DOHH2 (cell line): ENCODE measurements at regions not wholly inside any gene's neighbourhood (a gene's known extent, or its start where the extent isn't known, plus 50 kb on each side); places are given as distances from the start of the nearest gene placed in this dataset.

Source experiments
- H3F3A ChIP-seq: fragments of 200-600 bp; sonication (generic), shearing (Covaris generic); 2 replicates; pipeline ENCODE4 v1.6.0; 2016; ENCODE audit warnings: antibody characterized with exemption, mild to moderate bottlenecking; ENCODE audit not compliant: control insufficient read depth, insufficient read depth
- H3K27ac ChIP-seq: fragments of 200-600 bp; sonication (generic); 2 replicates; pipeline ENCODE4 v1.5.1; 2014; ENCODE audit warnings: low read depth, mild to moderate bottlenecking, low read length, moderate library complexity
- H3K27me3 ChIP-seq: fragments of 200-600 bp; sonication (generic); 2 replicates; pipeline ENCODE4 v1.6.1; 2014; ENCODE audit warnings: mild to moderate bottlenecking, low read length, mixed read lengths; ENCODE audit not compliant: control insufficient read depth
- H3K36me3 ChIP-seq: fragments of 200-600 bp; sonication (generic); 2 replicates; pipeline ENCODE4 v1.6.1; 2014; ENCODE audit warnings: mild to moderate bottlenecking, low read length, moderate library complexity, mixed read lengths; ENCODE audit not compliant: control insufficient read depth
- H3K4me1 ChIP-seq: fragments of 200-600 bp; sonication (generic); 2 replicates; pipeline ENCODE4 v1.6.1; 2014; ENCODE audit warnings: mild to moderate bottlenecking, low read length, mixed read lengths; ENCODE audit not compliant: control insufficient read depth
- H3K4me2 ChIP-seq: fragments of 200-600 bp; sonication (generic); 2 replicates; pipeline ENCODE4 v1.6.0; 2014; ENCODE audit warnings: mild to moderate bottlenecking, low read length, moderate library complexity
- H3K4me3 ChIP-seq: fragments of 200-600 bp; sonication (generic); 2 replicates; pipeline ENCODE4 v1.5.1; 2014; ENCODE audit warnings: mild to moderate bottlenecking, low read length, mixed read lengths
- H3K79me2 ChIP-seq: fragments of 200-600 bp; sonication (generic); 2 replicates; pipeline ENCODE4 v1.6.1; 2014; ENCODE audit warnings: mild to moderate bottlenecking, low read length, mixed read lengths; ENCODE audit not compliant: control insufficient read depth
- H3K9me2 ChIP-seq: fragments of 200-600 bp; sonication (generic); replicated peaks from 2 replicates; pipeline ENCODE4 v1.6.1; 2014; ENCODE audit warnings: mild to moderate bottlenecking, low read length, mixed read lengths; ENCODE audit not compliant: control insufficient read depth
- H3K9me3 ChIP-seq: fragments of 200-600 bp; sonication (generic); 2 replicates; pipeline ENCODE4 v1.6.1; 2014; ENCODE audit warnings: antibody characterized with exemption, low read length, mixed read lengths; ENCODE audit not compliant: control insufficient read depth, insufficient read depth
- H4K20me1 ChIP-seq: fragments of 200-600 bp; sonication (generic); 2 replicates; pipeline ENCODE4 v1.6.0; 2014; ENCODE audit warnings: low read depth, mild to moderate bottlenecking, antibody characterized with exemption, low read length, moderate library complexity; ENCODE audit not compliant: control insufficient read depth, insufficient read depth
- CTCF ChIP-seq: fragments of 200-600 bp; sonication (generic); IDR thresholded peaks from one replicate; pipeline ENCODE4 v1.5.1; 2014; ENCODE audit warnings: antibody characterized with exemption, mild to moderate bottlenecking, low read depth, low read length; ENCODE audit not compliant: poor library complexity, severe bottlenecking
- EZH2phosphoT487 ChIP-seq: fragments of 200-600 bp; sonication (generic); IDR thresholded peaks from 2 replicates; pipeline ENCODE4 v1.6.1; 2017; ENCODE audit warnings: borderline replicate concordance, mild to moderate bottlenecking, antibody characterized with exemption, low read length, moderate library complexity, mixed read lengths

GRCh38 chr1:57991289-57991688 is 555.2 kb downstream of the OMA1 start:
- no peaks in the 10 kb centered on the region for H3K9me2 ChIP-seq
- H3K36me3 ChIP-seq: no peaks in the 10 kb centered on the region
- TF ChIP-seq CTCF: no peak
- TF ChIP-seq EZH2phosphoT487: no peak
- H3K27me3 ChIP-seq: no peaks in the 10 kb centered on the region
- H4K20me1 ChIP-seq: no peaks in the 10 kb centered on the region
- H3K27ac ChIP-seq: no peak overlapping the region
- H3F3A ChIP-seq: no peaks in the 10 kb centered on the region
- no peaks in the 10 kb centered on the region for H3K79me2 ChIP-seq
- H3K4me1 ChIP-seq: peaks cover 5% of the 10 kb centered on the region
- no peak overlapping the region for H3K4me2 ChIP-seq
- H3K9me3 ChIP-seq: no peaks in the 10 kb centered on the region
- H3K4me3 ChIP-seq: no peak overlapping the region

GRCh38 chr1:57989877-57990276 is 556.6 kb downstream of the OMA1 start:
- Histone ChIP-seq H3K36me3 (no peaks in the 10 kb centered on the region), H3K27me3 (no peaks in the 10 kb centered on the region), H3K9me3 (no peaks in the 10 kb centered on the region), H3K4me1 (peaks cover 7% of the 10 kb centered on the region), H3K27ac (no peak overlapping the region), H4K20me1 (no peaks in the 10 kb centered on the region), H3F3A (no peaks in the 10 kb centered on the region), H3K4me2 (no peak overlapping the region), H3K79me2 (no peaks in the 10 kb centered on the region), H3K4me3 (no peak overlapping the region), H3K9me2 (no peaks in the 10 kb centered on the region)
- TF ChIP-seq CTCF (no peak), EZH2phosphoT487 (no peak)

- H3K4me3 ChIP-seq: no peak overlapping the region
- H4K20me1 ChIP-seq: no peaks in the 10 kb centered on the region
- no peaks in the 10 kb centered on the region for H3K36me3 ChIP-seq
- no peaks in the 10 kb centered on the region for H3K9me2 ChIP-seq
- no peak overlapping the region for H3K4me2 ChIP-seq
- H3K27ac ChIP-seq: no peak overlapping the region
- H3F3A ChIP-seq: no peaks in the 10 kb centered on the region
- no peaks in the 10 kb centered on the region for H3K79me2 ChIP-seq
- TF ChIP-seq CTCF: no peak
- TF ChIP-seq EZH2phosphoT487: no peak
- no peaks in the 10 kb centered on the region for H3K27me3 ChIP-seq
- H3K4me1 ChIP-seq: peaks cover 7% of the 10 kb centered on the region
- no peaks in the 10 kb centered on the region for H3K9me3 ChIP-seq
Observed at GRCh38 chr1:57987523-57987922, 559.0 kb downstream of the OMA1 start.

GRCh38 chr1:57986432-57986831 is 560.1 kb downstream of the OMA1 start:
- Histone ChIP-seq H3K4me1 (peaks cover 7% of the 10 kb centered on the region), H3K9me3 (no peaks in the 10 kb centered on the region), H3K27me3 (no peaks in the 10 kb centered on the region), H3K4me2 (no peak overlapping the region), H3K27ac (no peak overlapping the region), H3K36me3 (no peaks in the 10 kb centered on the region), H4K20me1 (no peaks in the 10 kb centered on the region), H3F3A (no peaks in the 10 kb centered on the region), H3K9me2 (no peaks in the 10 kb centered on the region), H3K79me2 (no peaks in the 10 kb centered on the region), H3K4me3 (no peak overlapping the region)
- TF ChIP-seq CTCF (no peak), EZH2phosphoT487 (no peak)
